ENCODE measurements at regions not wholly inside any gene's neighbourhood (a gene's known extent, or its start where the extent isn't known, plus 50 kb on each side); places are given as distances from the start of the nearest gene placed in this dataset.

DNA sequence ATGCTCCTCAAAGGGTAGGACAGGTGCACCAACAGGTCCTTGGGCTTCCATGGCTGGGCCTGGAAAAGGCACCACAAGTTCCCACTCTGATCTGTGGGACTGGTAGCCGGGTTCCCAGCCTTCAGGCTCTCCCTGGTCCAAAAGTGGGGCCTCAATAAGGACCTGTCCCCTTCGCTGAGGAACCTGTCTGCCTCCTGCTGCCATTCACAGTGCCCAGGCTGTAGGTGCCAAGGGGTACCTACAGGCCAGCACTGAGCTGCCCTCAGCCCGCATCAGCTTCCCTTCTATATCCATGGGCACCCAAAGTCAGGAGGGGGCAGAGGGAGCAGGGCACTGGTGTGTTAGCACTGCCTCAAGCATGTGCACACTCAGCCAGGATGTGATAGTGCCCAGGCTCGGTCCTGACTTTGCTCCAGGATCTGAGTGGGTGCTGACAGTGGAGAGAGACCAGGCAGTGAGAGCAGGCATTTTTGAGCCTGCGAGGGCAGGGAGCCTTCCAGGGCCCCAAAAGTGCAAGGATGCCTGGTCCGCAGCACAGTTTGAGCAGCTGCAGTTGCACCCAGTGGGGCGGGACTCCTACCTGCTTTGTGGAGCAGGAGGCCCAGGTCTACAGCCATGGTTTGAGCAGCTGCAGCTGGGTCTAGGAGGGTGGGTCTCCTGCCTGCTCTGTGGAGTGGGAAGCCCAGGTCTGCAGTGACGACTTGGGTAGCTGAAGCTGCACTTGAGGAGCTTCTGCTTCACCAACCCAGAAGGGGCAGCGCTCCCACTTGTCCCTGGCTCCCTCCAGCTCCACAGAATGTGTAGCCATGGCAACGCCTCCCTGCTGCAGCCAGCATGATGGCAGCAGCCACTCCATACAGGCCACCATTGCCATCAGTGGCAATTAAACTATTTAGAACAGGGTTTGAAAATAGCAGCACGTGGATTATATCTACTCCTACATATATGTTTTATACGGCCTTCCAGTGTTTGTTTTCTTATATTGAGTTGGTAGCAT, 376.4 kb downstream of the KCTD8 start:
- no peak for DNase-seq
- no peaks in the 10 kb centered on the region for H3K36me3 ChIP-seq (replicated peaks; ENCODE audit: control insufficient read depth, insufficient read depth, low read length)

DNA sequence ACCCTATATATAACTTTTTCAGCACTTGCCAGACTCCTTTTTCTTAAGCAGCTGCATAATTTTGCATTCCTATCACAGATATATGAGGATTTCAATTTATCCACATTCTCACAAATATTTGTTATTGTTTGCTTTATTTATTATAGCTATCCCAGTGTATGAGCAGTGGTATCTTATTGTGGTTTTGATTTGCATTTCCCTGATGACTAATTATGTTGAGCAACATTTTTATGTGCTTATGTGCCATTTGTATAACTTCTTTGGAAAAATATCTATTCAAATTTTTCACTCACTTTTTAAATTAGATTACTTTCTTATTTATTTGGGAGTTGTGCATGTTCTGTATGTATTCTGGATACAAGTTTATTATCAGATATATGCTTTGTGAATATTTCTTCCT, 361.9 kb downstream of the KCTD8 start:
- Histone ChIP-seq H3K27me3 (ENCODE audit: control insufficient read depth, insufficient read depth, low read length) (no peaks in the 10 kb centered on the region), H3K4me3 (ENCODE audit: insufficient read depth, low read depth, low read length) (no peak overlapping the region), H3K36me3 (replicated peaks; ENCODE audit: control insufficient read depth, insufficient read depth, low read length) (no peaks in the 10 kb centered on the region)
- DNase-seq: no peak

More for the DNA sequence above, 376.4 kb downstream of the KCTD8 start:
- H3K27me3 ChIP-seq (ENCODE audit: control insufficient read depth, insufficient read depth, low read length): no peaks in the 10 kb centered on the region
- H3K4me3 ChIP-seq (ENCODE audit: insufficient read depth, low read depth, low read length): no peak overlapping the region

DNA sequence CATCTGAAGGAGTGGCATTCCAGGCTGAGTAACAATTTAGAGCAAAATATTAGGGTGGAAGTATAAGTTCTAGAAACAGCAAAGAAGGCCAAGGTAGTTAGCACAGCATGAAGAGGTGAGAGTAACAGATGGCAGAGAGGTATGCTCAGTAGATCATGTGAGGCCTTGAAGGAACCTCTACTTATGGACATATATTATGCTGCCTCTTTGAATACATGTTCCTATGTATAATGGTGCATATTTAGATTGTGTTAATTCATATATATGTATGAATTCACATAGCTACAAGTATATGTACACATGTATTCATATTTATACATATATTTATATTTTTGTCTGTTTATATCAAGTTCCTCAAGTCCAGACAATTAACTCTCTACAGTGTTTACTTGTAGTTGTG, 355.2 kb downstream of the KCTD8 start:
- no peak for DNase-seq
- Histone ChIP-seq H3K27me3 (ENCODE audit: control insufficient read depth, insufficient read depth, low read length) (no peaks in the 10 kb centered on the region), H3K36me3 (replicated peaks; ENCODE audit: control insufficient read depth, insufficient read depth, low read length) (no peaks in the 10 kb centered on the region), H3K4me3 (ENCODE audit: insufficient read depth, low read depth, low read length) (no peak overlapping the region)

GRCh38 chr4:44098973-44099372, 349.6 kb downstream of the KCTD8 start:
- Histone ChIP-seq H3K36me3 (replicated peaks; ENCODE audit: control insufficient read depth, insufficient read depth, low read length) (no peaks in the 10 kb centered on the region), H3K4me3 (ENCODE audit: insufficient read depth, low read depth, low read length) (no peak overlapping the region), H3K27me3 (ENCODE audit: control insufficient read depth, insufficient read depth, low read length) (no peaks in the 10 kb centered on the region)
- no peak for DNase-seq

- Histone ChIP-seq H3K4me3 (ENCODE audit: insufficient read depth, low read depth, low read length) (no peak overlapping the region), H3K36me3 (replicated peaks; ENCODE audit: control insufficient read depth, insufficient read depth, low read length) (no peaks in the 10 kb centered on the region), H3K27me3 (ENCODE audit: control insufficient read depth, insufficient read depth, low read length) (no peaks in the 10 kb centered on the region)
- no peak for DNase-seq
These were observed 348.2 kb downstream of the KCTD8 start for GRCh38 chr4:44100456-44100855.

DNA sequence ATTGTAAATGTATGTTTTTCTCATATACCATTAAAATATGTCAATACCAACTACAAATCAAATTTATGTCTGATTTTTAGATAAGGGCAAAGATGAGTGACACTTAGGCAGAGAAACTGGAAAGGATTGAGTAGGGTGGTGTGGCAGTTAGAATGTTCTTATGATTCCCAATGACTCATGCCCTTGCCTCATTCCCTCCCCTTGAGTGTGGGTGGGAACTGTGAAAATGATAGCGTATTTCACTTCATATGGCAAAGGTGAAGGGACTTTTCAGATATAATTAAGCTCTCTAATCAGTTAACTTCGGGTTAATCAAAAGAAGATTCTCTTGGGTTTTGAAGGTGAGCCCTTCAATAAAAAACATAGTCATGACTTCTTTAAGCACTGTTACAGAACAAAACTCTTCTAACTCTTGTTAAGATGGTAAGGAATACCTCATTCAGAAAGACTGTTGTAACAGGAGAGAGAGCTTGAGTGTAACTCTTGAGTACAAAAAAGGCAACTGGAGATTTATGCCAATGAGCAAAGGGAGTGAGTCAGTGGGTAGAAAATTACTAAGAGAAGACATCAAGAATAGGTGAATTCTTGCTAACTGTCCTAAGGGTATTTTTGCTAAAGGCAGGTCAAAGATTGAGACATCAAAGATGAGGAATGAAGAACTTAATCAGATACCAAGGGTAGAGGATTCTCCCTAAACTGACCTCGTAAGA, 329.5 kb downstream of the KCTD8 start:
- H3K27me3 ChIP-seq (ENCODE audit: control insufficient read depth, insufficient read depth, low read length): no peaks in the 10 kb centered on the region

GRCh38 chr4:44120646-44121045, 328.0 kb downstream of the KCTD8 start:
- H3K27me3 ChIP-seq (ENCODE audit: control insufficient read depth, insufficient read depth, low read length): no peaks in the 10 kb centered on the region
- H3K36me3 ChIP-seq (replicated peaks; ENCODE audit: control insufficient read depth, insufficient read depth, low read length): no peaks in the 10 kb centered on the region
- no peak for DNase-seq
- no peak overlapping the region for H3K4me3 ChIP-seq (ENCODE audit: insufficient read depth, low read depth, low read length)

More for the DNA sequence above, 329.5 kb downstream of the KCTD8 start:
- Histone ChIP-seq H3K4me3 (ENCODE audit: insufficient read depth, low read depth, low read length) (no peak overlapping the region), H3K36me3 (replicated peaks; ENCODE audit: control insufficient read depth, insufficient read depth, low read length) (no peaks in the 10 kb centered on the region)
- DNase-seq: no peak

DNA sequence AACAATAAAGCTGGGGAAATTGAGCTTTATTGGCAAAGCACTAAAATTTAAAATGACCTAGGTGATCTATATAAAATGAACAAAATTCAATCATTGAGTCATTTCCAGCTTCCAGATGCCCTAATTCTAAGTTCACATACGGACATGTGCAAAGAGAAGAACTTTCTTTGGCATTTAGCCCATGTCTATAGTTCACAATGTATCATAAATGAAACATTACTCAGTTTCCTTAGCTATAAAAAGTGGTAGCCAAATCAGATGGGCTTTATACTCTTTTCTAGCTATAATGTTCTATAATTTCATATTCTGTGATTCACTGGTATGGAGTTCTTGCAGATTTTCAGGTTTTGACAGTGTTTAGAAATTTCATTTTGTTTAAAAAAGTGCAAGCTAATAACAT, 327.4 kb downstream of the KCTD8 start:
- Histone ChIP-seq H3K36me3 (replicated peaks; ENCODE audit: control insufficient read depth, insufficient read depth, low read length) (no peaks in the 10 kb centered on the region), H3K27me3 (ENCODE audit: control insufficient read depth, insufficient read depth, low read length) (no peaks in the 10 kb centered on the region), H3K4me3 (ENCODE audit: insufficient read depth, low read depth, low read length) (no peak overlapping the region)
- DNase-seq: no peak

All from H7 (cell line).